Activated T-cell treated with anti-CD3 and anti-CD28 coated beads, Interleukin-2, amount 50 U/mL, for 48 hours (primary cell): ENCODE measurements at regions not wholly inside any gene's neighbourhood (a gene's known extent, or its start where the extent isn't known, plus 50 kb on each side); places are given as distances from the start of the nearest gene placed in this dataset.

ENCODE experiments used
- DNase-seq, 2 experiments: peaks; one replicate each; pipeline ENCODE4 v3.0.0-alpha.2; 2020

DNA sequence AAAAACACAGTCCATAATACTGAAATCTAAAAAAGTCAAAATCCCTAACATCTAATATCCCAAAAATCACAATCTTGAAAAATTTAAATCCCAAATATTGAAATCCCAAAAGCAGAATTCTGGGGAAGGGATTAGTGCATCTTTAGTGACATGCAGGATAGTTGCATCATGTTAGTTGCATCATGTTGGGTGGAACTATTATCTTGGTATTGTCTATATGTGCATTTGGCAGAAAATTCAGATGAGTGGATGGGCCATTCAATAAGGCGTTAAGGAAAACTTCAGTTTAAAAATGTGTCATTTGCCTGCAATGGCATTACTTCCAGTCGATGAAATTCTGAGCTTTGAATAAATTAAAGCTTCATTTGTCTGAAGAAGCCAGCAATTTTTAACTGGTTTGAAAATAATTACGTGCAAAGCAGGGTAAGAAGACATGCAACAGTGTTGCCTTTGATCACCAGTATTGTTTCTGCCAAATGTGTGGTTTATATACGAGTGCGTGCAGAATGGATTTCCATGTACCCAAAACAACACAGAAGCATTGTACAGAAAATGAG is 221.4 kb upstream of the NFE2L3 start:
- no peak for DNase-seq

GRCh38 chr7:25931156-25931555 is 220.8 kb upstream of the NFE2L3 start:
- DNase-seq, result no peak

DNA sequence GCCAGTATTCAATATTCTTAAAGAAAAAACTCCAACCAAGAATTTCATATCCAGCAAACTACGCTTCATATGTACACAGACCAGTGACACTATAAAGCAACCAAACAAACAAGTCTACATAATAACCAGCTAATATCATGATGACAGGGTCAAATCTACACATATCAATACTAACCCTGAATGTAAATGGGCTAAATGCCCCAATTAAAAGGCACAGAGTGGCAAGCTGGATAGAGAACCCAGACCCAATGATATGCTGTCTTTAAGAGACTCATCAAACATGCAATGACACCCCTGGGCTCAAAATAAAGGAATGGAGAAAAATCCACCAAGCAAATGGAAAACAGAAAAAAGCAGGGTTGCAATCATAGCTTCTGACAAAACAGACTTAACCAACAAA is 218.1 kb upstream of the NFE2L3 start:
- no peak for DNase-seq

GRCh38 chr7:25940086-25940906 is 211.7 kb upstream of the NFE2L3 start:
- DNase-seq, result no peak

DNA sequence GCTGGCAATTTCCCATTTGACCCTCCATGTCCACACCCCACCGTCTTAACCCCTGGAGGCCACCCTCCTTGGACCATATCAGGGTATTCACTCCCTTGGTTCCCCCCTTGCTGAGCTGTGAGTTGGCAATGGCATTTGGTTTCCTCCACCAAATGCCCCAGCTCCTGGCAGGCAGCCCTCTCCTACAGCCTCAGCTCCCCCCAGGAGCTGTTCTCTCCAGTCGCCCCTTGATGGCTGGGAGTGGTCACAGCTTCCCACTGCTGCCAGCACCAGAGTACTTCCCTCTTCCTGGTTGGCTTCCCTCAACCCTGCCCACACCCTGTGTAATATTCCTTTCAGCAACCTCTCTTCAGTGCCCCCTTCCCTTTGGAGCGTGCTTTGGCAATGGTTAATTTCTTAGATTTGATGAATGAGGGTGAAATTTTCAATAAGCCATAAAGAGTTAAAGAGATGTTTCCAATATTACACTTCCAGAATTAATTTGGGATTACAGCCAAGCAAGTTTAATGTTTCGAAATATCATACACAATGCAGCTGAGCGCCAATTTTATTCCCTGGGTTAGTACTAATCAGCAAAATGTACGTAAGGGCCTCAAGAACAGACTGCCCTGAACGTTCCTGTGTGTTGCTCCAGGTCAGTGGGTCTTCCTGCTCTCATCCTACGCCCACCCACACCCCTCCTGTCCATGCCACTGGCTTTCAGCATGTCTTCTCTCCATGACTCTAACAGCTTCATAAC is 207.1 kb upstream of the NFE2L3 start:
- no peak for DNase-seq

- no peak for DNase-seq
Observed at GRCh38 chr7:25945608-25946007, 206.4 kb upstream of the NFE2L3 start.

- no peak for DNase-seq
Observed at GRCh38 chr7:25946181-25946580, 205.8 kb upstream of the NFE2L3 start.

GRCh38 chr7:25947669-25948516 is 204.1 kb upstream of the NFE2L3 start:
- no peak for DNase-seq

DNA sequence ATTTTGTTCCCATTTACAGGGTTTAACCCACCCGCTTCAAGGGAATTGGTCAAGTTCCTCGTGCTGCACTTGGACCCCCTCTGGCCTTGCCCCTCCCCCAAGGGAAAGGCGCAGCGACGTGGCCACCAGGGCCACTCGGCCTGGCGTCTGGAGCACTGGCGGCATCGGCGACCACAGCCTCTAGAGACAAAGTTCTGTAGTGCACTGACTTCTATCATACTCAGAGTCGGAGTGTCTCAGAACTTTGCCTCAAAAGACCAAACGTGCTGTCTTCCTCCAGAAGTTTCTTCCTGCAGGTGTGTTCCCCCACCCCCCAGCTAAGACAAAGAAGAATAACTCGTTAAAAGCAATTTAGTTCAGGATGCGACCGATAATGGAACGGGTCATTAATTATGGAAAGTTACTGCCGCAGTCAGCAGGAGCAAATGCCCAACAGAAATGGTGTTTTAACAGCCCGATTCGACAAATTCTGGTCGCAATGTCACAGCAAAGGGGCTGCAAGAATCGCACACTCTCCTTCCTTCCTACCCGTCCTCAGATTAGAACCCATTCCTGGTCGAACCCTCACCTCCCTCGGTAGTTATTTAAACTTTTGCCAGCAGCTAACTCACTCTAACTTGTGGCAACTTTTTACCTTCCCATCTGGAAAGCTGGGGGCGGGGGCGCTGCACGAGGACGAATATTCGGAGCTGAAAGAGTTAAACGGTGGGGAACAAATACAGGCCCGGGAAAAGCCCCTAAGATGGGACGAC is 202.1 kb upstream of the NFE2L3 start:
- DNase-seq, result peak; percentile 24 to 27

- DNase-seq, result peak; percentile 83 to 88
Observed at GRCh38 chr7:25950488-25951413, 201.2 kb upstream of the NFE2L3 start.

DNA sequence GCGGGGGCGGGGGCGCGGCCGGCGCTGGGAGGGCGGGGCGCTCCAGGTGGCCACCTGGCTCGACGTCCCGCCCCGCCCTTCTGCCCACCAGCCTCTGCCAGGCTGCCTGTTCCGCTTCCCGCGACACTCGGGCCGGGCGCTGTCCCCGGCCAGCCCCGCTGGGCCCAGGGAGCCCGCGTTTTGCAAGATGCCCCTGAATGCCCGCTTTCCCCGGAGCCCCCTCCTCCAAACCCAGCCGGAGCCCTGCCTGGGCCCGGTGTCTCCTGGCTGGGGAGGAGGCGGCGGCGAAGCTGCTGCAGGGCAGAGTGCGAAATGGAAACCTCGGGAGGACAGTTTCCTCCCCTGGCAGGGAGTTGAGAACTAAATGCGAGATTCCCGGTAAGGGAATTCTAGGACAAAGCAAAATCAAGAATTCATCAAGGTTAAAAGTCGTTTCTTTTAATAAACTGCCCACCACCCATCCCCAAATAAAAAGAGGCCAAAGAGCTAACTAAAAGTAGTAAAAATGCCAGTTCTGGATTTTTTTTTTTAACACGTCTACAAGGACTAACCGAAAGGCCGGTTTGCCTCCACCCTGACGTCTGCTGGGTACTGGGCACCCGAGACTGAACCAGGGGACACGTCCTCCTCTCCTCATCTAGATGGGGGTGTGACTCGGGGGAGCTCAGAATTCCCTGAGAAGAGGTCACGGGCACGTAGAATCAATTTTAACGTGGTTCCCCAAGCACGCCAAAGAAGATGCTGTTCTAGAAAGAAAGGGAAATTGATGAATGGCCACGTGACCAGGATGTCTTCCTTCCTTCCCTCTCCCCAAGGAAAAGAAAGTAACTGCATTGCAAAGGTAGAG is 200.4 kb upstream of the NFE2L3 start:
- no peak for DNase-seq

DNA sequence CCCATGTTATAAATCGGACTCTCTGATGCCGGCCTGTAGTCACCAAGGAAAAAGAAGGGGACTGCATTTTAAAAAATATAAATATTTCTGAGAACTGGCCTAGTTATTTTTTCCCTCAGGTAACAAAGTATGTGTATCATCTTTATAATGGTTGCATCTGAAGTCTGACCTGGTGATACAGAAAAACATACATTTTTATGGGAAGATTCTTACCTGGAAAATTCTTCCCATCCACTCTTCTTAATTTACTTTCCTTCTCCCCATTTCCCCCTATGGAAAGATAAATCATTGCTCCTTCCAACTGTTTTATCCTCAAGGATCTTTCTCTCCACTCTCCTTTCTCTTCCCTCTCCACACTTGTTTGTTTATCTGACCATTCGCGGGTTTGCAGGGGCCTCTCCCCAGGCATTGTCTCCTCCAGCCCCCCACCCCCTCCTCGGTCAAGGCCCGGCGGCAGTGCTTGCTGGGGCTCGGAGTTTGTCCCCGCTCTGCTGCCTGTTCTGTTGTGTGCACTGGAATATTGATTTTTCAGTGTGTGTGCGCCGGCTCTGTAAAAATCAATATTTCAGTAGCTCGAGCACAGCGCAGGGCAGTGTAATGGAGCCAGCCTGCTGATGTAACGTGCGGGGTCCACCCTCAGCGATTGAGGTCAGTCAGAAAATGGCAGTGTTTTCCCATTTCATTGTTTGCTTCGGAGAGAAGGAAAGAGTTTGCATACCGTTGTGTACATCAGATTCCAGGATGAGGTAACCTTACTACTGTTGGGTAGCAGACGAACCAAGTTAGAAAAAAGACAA is 199.5 kb upstream of the NFE2L3 start:
- DNase-seq, result no peak

- no peak for DNase-seq
Observed at GRCh38 chr7:25953859-25954258, 198.1 kb upstream of the NFE2L3 start.

DNA sequence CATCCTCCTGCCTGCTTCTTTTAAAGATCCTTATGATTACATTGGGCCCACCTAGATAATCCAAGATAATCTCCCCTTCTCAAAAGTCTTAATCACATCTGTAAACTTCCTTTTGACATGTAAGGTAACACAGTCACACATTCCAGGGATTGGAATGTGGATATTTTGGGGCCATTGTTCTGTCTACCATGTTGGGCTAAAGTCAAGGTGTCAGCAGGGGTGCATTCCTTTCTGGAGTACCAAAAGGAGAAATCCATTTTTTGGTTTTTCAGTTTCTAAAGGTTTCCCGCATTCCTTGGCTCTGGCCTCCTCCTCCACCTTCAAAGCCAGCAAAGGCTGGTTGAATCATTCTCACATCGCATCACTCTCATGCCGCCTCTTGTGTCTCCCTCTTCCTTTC is 197.6 kb upstream of the NFE2L3 start:
- no peak for DNase-seq

DNA sequence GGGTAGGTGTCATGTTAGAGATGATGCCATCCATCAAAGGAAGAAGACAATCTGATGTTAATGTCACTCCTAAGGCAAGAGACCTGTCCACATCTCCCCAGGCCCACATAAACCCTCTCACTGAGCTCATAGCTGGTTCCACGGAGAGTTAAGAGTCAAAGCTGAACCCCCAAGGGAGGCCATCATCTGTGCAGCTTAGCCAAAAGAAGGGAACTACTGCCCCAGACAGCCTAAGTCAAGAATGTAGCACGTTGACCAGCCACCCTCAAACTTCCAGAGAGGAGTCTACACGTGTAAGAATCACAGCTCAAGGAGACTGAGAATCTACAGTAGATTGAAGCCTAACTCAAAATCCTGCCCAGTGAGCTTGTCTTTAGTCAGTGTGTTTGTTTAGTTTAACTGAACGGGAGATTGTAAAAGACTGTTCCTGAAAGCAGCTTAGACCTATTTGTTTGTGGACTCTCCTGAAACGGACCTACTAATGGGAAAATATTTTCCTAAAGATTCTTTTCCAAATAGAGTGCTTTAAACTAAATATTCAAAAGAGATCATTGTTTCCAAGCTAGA is 192.7 kb upstream of the NFE2L3 start:
- DNase-seq, result no peak

- no peak for DNase-seq
Observed at GRCh38 chr7:25963733-25964132, 188.3 kb upstream of the NFE2L3 start.

- no peak for DNase-seq
Observed at GRCh38 chr7:25964483-25964991, 187.5 kb upstream of the NFE2L3 start.

DNA sequence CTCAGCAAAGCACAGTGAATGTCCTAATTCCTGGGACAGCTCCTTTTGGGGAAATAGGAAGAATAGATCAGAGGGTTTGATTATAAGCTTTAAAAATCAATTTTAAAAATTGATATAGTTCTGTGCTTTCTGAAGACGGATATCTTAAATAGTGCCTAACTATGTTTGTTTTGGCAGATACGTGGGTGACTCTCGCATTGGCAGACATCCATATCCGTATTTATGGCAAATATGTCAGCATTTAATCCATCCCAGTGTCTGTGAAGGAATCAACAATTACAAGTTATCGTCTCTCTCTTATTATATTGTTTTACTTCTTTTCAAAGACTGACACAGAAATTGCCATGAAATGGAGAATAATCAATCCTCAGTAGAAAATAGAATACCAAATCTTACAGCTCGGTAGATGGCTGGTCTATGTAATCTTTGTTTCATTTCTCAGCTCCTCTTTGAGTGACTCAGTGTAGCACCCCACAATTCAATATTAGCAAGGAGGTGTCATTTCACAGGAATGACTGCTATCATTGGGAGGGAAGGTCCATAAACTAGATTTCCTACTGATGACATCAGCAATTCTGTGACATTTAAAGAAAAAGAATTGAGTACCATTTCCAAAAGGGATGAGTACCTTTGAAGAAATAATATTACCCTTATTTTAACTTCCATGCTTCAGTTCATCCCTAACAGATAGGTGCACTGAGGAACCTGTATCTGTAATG is 186.4 kb upstream of the NFE2L3 start:
- DNase-seq, result no peak
